GM18951 (cell line): ENCODE measurements at regions not wholly inside any gene's neighbourhood (a gene's known extent, or its start where the extent isn't known, plus 50 kb on each side); places are given as distances from the start of the nearest gene placed in this dataset.
"Not testable (repeated sequence)": the region's sequence is repeated elsewhere in the genome, so short reads cannot be mapped to it uniquely, and the experiment has no call there.

Experiments
- POLR2A ChIP-seq: IDR thresholded peaks from 4 replicates; pipeline ENCODE4 v1.6.1; 2011; ENCODE audit warnings: mild to moderate bottlenecking; ENCODE audit not compliant: insufficient read length, insufficient read depth; ENCODE audit errors: extremely low read depth
- in situ Hi-C: fragments of 300-500 bp; cut with MboI; formaldehyde crosslinking; loops from one replicate; pipeline ENCODE4 v1.12.0; 2022; ENCODE audit warnings: low sequenced_read_pairs, mixed read lengths, inconsistent platforms; ENCODE audit not compliant: unreplicated experiment

DNA sequence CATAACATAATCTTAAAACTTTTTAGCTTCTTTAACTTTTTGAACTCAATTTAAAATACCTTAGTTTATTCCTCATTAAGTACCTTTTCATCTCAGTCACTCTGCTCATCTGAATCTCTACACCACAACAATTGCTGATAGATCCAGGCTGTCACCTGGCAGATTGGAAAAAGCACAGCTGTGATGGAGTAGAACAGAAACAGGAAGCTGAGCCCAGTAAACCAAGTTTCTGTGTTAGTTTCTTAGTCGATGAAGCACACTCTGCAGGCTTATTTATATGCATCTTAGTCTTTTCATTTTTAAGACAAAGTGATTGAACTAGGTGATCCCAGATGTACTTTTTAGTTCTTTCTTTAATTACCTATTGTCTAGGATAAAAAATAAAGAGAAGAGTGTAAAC is 1398.0 kb upstream of the ALCAM start:
- no peak for TF ChIP-seq POLR2A
- in situ Hi-C loops = no loop called here

GRCh38 chr3:103976931-103977339 is 1389.8 kb upstream of the ALCAM start:
- in situ Hi-C loops = no loop called here
- TF ChIP-seq POLR2A = no peak

DNA sequence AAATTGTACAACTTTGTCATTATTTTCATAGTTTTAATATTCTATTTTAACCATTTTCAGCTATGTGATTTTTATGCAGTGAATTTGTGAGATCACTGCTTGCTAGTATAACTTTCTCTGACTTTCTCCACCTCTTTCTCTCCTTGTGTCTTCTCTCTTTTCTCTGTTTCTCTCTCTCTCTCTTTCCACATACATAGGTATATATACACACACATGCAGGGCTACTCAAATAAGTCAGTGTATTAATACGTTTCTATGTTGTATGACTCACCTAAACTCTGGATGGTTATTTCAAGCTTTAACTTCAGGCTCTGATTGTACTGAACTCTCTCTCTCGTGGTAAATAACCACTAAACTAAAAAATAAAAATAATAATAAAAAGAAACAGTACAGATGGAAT is 1389.3 kb upstream of the ALCAM start:
- in situ Hi-C loops = no loop called here
- no peak for TF ChIP-seq POLR2A

- in situ Hi-C loops = no loop called here
- no peak for TF ChIP-seq POLR2A
Measured at GRCh38 chr3:103991461-103992115, 1375.1 kb upstream of the ALCAM start.

GRCh38 chr3:103992469-103992868 is 1374.2 kb upstream of the ALCAM start:
- in situ Hi-C loops = no loop called here
- TF ChIP-seq POLR2A = no peak

- TF ChIP-seq POLR2A = no peak
- in situ Hi-C loops = no loop called here
Measured at GRCh38 chr3:104004956-104005355, 1361.8 kb upstream of the ALCAM start.

DNA sequence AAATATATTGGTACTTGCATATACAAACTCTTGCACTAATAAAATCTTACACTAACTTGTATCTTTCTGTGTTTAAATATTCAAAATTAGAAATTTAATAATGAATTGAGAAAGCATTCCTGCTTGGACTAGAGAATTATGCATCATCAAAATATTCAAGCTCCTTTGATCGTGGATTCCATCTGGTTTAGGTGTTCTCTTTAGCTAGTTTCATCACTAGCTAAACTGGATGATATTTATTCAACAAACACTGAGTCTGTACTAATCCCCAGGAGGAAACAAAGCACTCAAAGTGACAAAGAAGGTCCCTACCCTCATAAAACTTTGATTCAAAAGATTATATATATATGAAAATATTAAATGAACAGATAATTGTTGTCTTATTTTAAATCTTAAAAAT is 1360.9 kb upstream of the ALCAM start:
- in situ Hi-C loops = no loop called here
- TF ChIP-seq POLR2A = no peak

- TF ChIP-seq POLR2A = no peak
- in situ Hi-C loops = no loop called here
Measured at GRCh38 chr3:104018541-104018940, 1348.2 kb upstream of the ALCAM start.

- no peak for TF ChIP-seq POLR2A
- in situ Hi-C loops = no loop called here
Measured at GRCh38 chr3:104031598-104031997, 1335.1 kb upstream of the ALCAM start.

- in situ Hi-C loops = no loop called here
Measured at GRCh38 chr3:104032283-104032682, 1334.4 kb upstream of the ALCAM start.

GRCh38 chr3:104040896-104041295 is 1325.8 kb upstream of the ALCAM start:
- in situ Hi-C loops = no loop called here
- no peak for TF ChIP-seq POLR2A

More at GRCh38 chr3:104032283-104032682, 1334.4 kb upstream of the ALCAM start:
- no peak for TF ChIP-seq POLR2A

GRCh38 chr3:104043001-104043543 is 1323.6 kb upstream of the ALCAM start:
- in situ Hi-C loops = not testable (repeated sequence)

- TF ChIP-seq POLR2A = no peak
Measured at GRCh38 chr3:104044002-104044401, 1322.7 kb upstream of the ALCAM start.

DNA sequence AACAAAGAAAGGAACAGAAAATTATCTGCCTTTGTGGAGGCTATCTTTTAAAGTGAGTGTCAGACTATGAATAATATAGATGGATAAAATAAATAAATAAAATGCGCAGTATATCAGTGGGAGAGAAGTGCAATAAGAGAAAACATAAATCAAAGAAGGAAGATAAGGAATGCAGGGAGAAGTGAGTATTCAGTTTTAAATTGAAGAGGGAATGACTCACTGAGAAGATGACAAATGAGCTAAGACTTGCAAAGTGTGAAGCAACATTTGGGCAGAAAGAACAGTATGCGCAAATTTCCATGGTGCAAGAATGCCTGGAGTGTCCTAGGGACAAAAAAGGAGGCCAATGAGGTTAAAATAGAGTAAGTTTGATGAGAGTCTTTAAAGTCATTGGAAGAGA is 1300.1 kb upstream of the ALCAM start:
- in situ Hi-C loops = no loop called here
- TF ChIP-seq POLR2A = no peak

More at GRCh38 chr3:104044002-104044401, 1322.7 kb upstream of the ALCAM start:
- in situ Hi-C loops = no loop called here
